ENCODE measurements at regions not wholly inside any gene's neighbourhood (a gene's known extent, or its start where the extent isn't known, plus 50 kb on each side); places are given as distances from the start of the nearest gene placed in this dataset.

DNA sequence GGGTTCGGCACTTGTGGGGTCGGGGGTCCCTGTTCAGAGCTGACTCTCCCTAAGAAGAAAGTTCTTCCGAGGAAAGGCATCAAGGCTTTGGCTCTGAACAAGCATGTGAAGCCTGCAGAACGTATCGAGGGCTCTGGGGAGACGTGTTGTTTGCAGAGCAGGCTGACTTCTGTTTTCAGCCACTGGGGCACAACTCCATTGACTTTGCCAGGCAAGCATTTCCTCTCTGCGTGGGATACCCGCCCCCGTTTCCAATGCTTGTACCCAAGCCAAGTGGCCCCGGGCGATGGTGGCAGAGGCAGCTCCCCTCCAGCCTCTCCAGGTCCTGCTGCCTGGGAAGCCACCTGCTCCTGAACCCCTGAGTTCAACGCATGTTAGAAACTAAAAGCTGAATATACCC, 255.7 kb downstream of the RBFOX3 start:
- no peak for DNase-seq
- H3K27me3 ChIP-seq, result peaks cover 88% of the 10 kb centered on the region
- H3K4me3 ChIP-seq, result no peak overlapping the region
- no peaks in the 10 kb centered on the region for H3K9me3 ChIP-seq
- no peaks in the 10 kb centered on the region for H3K36me3 ChIP-seq

- Histone ChIP-seq H3K4me3 (no peak overlapping the region), H3K36me3 (no peaks in the 10 kb centered on the region), H3K9me3 (no peaks in the 10 kb centered on the region), H3K27me3 (peaks cover 93% of the 10 kb centered on the region)
- no peak for DNase-seq
Measured at GRCh38 chr17:79354173-79354820, 256.6 kb downstream of the RBFOX3 start.

- DNase-seq, result no peak
- no peak overlapping the region for H3K4me3 ChIP-seq
- H3K27me3 ChIP-seq, result peaks cover 93% of the 10 kb centered on the region
- no peaks in the 10 kb centered on the region for H3K9me3 ChIP-seq
- H3K36me3 ChIP-seq, result no peaks in the 10 kb centered on the region
Measured at GRCh38 chr17:79353548-79353947, 257.3 kb downstream of the RBFOX3 start.

GRCh38 chr17:79353016-79353415, 257.8 kb downstream of the RBFOX3 start:
- H3K27me3 ChIP-seq, result peaks cover 91% of the 10 kb centered on the region
- no peaks in the 10 kb centered on the region for H3K36me3 ChIP-seq
- H3K9me3 ChIP-seq, result no peaks in the 10 kb centered on the region
- no peak overlapping the region for H3K4me3 ChIP-seq
- DNase-seq, result no peak

GRCh38 chr17:79350533-79350932, 260.3 kb downstream of the RBFOX3 start:
- H3K9me3 ChIP-seq, result no peaks in the 10 kb centered on the region
- no peak for DNase-seq
- no peak overlapping the region for H3K4me3 ChIP-seq
- no peaks in the 10 kb centered on the region for H3K36me3 ChIP-seq
- H3K27me3 ChIP-seq, result peaks cover 96% of the 10 kb centered on the region

- DNase-seq, result no peak
- Histone ChIP-seq H3K36me3 (no peaks in the 10 kb centered on the region), H3K27me3 (peaks cover 96% of the 10 kb centered on the region)
Measured at GRCh38 chr17:79349506-79350400, 261.1 kb downstream of the RBFOX3 start.

DNA sequence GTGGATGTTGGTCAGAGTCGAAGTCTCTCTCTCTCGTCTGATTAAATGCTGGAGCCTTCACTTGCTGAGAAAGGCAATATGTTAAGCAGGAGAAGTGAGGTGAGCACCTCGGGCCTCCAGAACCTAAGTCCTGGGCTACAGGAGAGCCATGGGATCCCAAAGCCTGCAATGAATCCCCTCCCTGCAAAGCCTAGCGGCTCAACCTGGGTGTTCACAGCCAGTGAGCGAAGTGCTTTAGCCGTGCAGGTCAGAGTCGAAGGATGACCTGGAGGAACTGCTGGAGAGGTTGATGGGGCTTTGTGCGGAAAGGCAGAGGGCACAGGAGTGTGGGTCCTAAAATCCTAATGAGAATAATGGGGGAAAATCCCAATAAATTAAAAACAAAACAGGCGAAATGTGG, 267.8 kb downstream of the ENGASE start:
- peaks cover 7% of the 10 kb centered on the region for H3K9me3 ChIP-seq

More at GRCh38 chr17:79349506-79350400, 261.1 kb downstream of the RBFOX3 start:
- Histone ChIP-seq H3K9me3 (peaks cover 6% of the 10 kb centered on the region), H3K4me3 (no peak overlapping the region)

GRCh38 chr17:79341816-79342215, 267.2 kb downstream of the ENGASE start:
- Histone ChIP-seq H3K9me3 (peaks cover 7% of the 10 kb centered on the region), H3K4me3 (no peak overlapping the region), H3K36me3 (no peaks in the 10 kb centered on the region), H3K27me3 (peaks cover 72% of the 10 kb centered on the region)
- no peak for DNase-seq

More for the DNA sequence above, 267.8 kb downstream of the ENGASE start:
- H3K36me3 ChIP-seq, result no peaks in the 10 kb centered on the region
- H3K27me3 ChIP-seq, result peaks cover 73% of the 10 kb centered on the region
- DNase-seq, result no peak
- H3K4me3 ChIP-seq, result no peak overlapping the region

GRCh38 chr17:79341222-79341780, 266.7 kb downstream of the ENGASE start:
- peaks cover 66% of the 10 kb centered on the region for H3K27me3 ChIP-seq
- peaks cover 7% of the 10 kb centered on the region for H3K9me3 ChIP-seq
- H3K36me3 ChIP-seq, result no peaks in the 10 kb centered on the region
- H3K4me3 ChIP-seq, result no peak overlapping the region
- DNase-seq, result no peak

- peaks cover 7% of the 10 kb centered on the region for H3K9me3 ChIP-seq
- peaks cover 62% of the 10 kb centered on the region for H3K27me3 ChIP-seq
- H3K4me3 ChIP-seq, result no peak overlapping the region
- H3K36me3 ChIP-seq, result no peaks in the 10 kb centered on the region
- no peak for DNase-seq
Measured at GRCh38 chr17:79340333-79341221, 266.0 kb downstream of the ENGASE start.

- DNase-seq, result no peak
- H3K4me3 ChIP-seq, result no peak overlapping the region
- peaks cover 56% of the 10 kb centered on the region for H3K27me3 ChIP-seq
- no peaks in the 10 kb centered on the region for H3K9me3 ChIP-seq
- H3K36me3 ChIP-seq, result no peaks in the 10 kb centered on the region
Measured at GRCh38 chr17:79339321-79339720, 264.7 kb downstream of the ENGASE start.

- Histone ChIP-seq H3K9me3 (no peaks in the 10 kb centered on the region), H3K27me3 (peaks cover 62% of the 10 kb centered on the region), H3K36me3 (no peaks in the 10 kb centered on the region), H3K4me3 (no peak overlapping the region)
- peak; percentile 19 for DNase-seq
Measured at GRCh38 chr17:79338604-79339003, 264.0 kb downstream of the ENGASE start.

GRCh38 chr17:79338152-79338551, 263.5 kb downstream of the ENGASE start:
- no peak for DNase-seq
- Histone ChIP-seq H3K4me3 (no peak overlapping the region), H3K9me3 (no peaks in the 10 kb centered on the region), H3K36me3 (no peaks in the 10 kb centered on the region), H3K27me3 (peaks cover 62% of the 10 kb centered on the region)

DNA sequence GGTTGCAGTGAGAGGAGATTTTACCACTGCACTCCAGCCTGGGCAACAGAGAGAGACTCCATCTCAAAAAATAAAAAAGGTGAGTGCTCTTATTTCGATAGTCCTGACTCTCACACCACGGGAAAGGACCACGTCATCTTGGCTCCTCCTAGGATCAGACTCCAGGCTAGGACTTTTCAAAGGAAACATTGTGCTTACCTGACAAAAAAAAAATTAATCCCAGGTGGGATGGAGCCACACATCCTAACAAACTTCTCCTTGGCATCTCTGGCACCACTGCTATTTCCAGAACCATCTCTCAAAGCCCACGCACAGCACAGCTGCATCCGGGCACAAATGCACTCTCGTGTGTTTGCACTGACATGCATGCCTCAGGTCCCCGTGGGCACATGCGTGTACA, 262.4 kb downstream of the ENGASE start:
- no peaks in the 10 kb centered on the region for H3K9me3 ChIP-seq
- no peak for DNase-seq
- no peak overlapping the region for H3K4me3 ChIP-seq
- H3K27me3 ChIP-seq, result peaks cover 64% of the 10 kb centered on the region
- H3K36me3 ChIP-seq, result no peaks in the 10 kb centered on the region

DNA sequence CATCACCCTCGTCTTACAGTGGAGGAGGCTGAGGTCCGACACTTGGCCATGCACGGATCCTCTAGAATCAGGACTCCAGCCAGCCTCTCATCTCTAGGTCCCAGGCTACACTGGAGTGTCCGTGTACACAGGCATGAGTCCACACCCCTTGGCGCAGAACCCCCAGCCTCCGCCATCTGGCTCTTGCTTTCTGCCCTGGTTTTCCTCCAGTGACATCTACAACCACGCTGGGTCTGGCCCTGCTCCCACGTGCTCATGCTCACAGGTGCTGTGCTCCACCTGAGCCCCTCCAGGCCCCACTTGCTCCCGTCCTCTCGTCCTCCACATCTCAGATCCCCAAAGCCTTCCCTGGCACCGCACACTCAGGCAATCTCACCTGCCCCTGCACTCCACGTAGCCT, 260.8 kb downstream of the ENGASE start:
- Histone ChIP-seq H3K27me3 (peaks cover 66% of the 10 kb centered on the region), H3K4me3 (no peak overlapping the region), H3K36me3 (no peaks in the 10 kb centered on the region), H3K9me3 (no peaks in the 10 kb centered on the region)
- no peak for DNase-seq

DNA sequence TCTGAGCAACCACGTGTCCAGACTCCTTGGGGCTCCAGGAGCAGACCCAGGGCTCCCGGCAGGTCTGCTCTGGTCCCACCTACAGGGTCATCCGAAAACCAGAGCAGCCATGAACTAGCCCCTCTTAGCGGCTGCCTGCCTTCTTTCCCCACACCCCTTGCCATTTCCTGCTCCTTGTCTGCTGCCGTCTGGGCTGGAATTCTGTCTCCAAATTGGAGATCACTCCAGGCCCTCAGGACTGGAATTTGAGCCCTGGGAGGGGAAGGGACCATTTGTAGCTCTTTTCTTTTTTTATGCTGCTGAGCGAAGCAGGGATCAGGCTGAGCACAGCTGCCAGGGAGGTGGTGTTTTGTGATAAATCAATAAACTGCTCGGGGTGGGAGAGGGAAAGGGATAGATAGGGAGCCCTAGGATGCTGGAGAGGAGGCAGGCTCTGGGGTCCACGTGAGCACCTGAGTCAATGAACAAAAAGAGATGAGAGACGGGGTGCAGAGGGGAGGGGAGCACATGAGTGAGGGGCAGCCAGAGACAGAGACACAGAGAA, 257.5 kb downstream of the ENGASE start:
- no peaks in the 10 kb centered on the region for H3K9me3 ChIP-seq
- no peak overlapping the region for H3K4me3 ChIP-seq
- H3K36me3 ChIP-seq, result no peaks in the 10 kb centered on the region
- DNase-seq, result no peak
- peaks cover 72% of the 10 kb centered on the region for H3K27me3 ChIP-seq
